ENCODE measurements at regions not wholly inside any gene's neighbourhood (a gene's known extent, or its start where the extent isn't known, plus 50 kb on each side); places are given as distances from the start of the nearest gene placed in this dataset.

- intact Hi-C loops (cut with micrococcal nuclease) = no loop called here
Measured at GRCh38 chr5:35436400-35437057, 181.1 kb upstream of the SPEF2 start.

- intact Hi-C loops (cut with micrococcal nuclease) = no loop called here
Measured at GRCh38 chr5:35430381-35431162, 187.1 kb upstream of the SPEF2 start.

GRCh38 chr5:35420200-35420599 lies 189.9 kb upstream of the PRLR start:
- intact Hi-C loops (cut with micrococcal nuclease) = no loop called here

GRCh38 chr5:35417040-35417439 lies 186.8 kb upstream of the PRLR start:
- intact Hi-C loops (cut with micrococcal nuclease) = no loop called here

- intact Hi-C loops (cut with micrococcal nuclease) = no loop called here
Measured at GRCh38 chr5:35416217-35416988, 186.1 kb upstream of the PRLR start.

GRCh38 chr5:35415309-35415708 lies 185.0 kb upstream of the PRLR start:
- intact Hi-C loops (cut with micrococcal nuclease) = no loop called here

GRCh38 chr5:35409361-35409760 lies 179.1 kb upstream of the PRLR start:
- intact Hi-C loops (cut with micrococcal nuclease) = no loop called here

GRCh38 chr5:35408146-35408545 lies 177.9 kb upstream of the PRLR start:
- intact Hi-C loops (cut with micrococcal nuclease) = no loop called here

GRCh38 chr5:35407697-35408096 lies 177.4 kb upstream of the PRLR start:
- intact Hi-C loops (cut with micrococcal nuclease) = no loop called here

- intact Hi-C loops (cut with micrococcal nuclease) = no loop called here
Measured at GRCh38 chr5:35405938-35406337, 175.7 kb upstream of the PRLR start.

- intact Hi-C loops (cut with micrococcal nuclease) = no loop called here
Measured at GRCh38 chr5:35404701-35405100, 174.4 kb upstream of the PRLR start.

- intact Hi-C loops (cut with micrococcal nuclease) = no loop called here
Measured at GRCh38 chr5:35393901-35394300, 163.6 kb upstream of the PRLR start.

GRCh38 chr5:35384658-35385057 lies 154.4 kb upstream of the PRLR start:
- intact Hi-C loops (cut with micrococcal nuclease) = no loop called here

- intact Hi-C loops (cut with micrococcal nuclease) = no loop called here
Measured at GRCh38 chr5:35383041-35383440, 152.8 kb upstream of the PRLR start.

- intact Hi-C loops (cut with micrococcal nuclease) = no loop called here
Measured at GRCh38 chr5:35377653-35378052, 147.4 kb upstream of the PRLR start.

- intact Hi-C loops (cut with micrococcal nuclease) = no loop called here
Measured at GRCh38 chr5:35374584-35374983, 144.3 kb upstream of the PRLR start.

GRCh38 chr5:35373249-35373648 lies 143.0 kb upstream of the PRLR start:
- intact Hi-C loops (cut with micrococcal nuclease) = no loop called here

- intact Hi-C loops (cut with micrococcal nuclease) = no loop called here
Measured at GRCh38 chr5:35372482-35372881, 142.2 kb upstream of the PRLR start.

- intact Hi-C loops (cut with micrococcal nuclease) = no loop called here
Measured at GRCh38 chr5:35371951-35372426, 141.7 kb upstream of the PRLR start.

- intact Hi-C loops (cut with micrococcal nuclease) = no loop called here
Measured at GRCh38 chr5:35370871-35371270, 140.6 kb upstream of the PRLR start.

- intact Hi-C loops (cut with micrococcal nuclease) = no loop called here
Measured at GRCh38 chr5:35369965-35370790, 139.9 kb upstream of the PRLR start.
